HepG2 (cell line): ENCODE measurements at regions not wholly inside any gene's neighbourhood (a gene's known extent, or its start where the extent isn't known, plus 50 kb on each side); places are given as distances from the start of the nearest gene placed in this dataset.

Experiments
- ATAC-seq: fragments of 200-7000 bp; cut with Tn5 transposase; 3 replicates; pipeline ENCODE4 v1.9.1; 2020; ENCODE audit warnings: mild to moderate bottlenecking, moderate library complexity
- BruUV-seq: library from RNA; stranded (reverse); fragments of 400-500 nt; replicated peaks from 2 replicates; lab custom pipeline; 2021; lab: Mats Ljungman, UMichigan
- CTCF ChIA-PET: fragments of 300-600 bp; formaldehyde crosslinking; extraction: SDS; loops from one replicate; lab custom pipeline; 2021; ENCODE audit warnings: low total read pairs, inconsistent platforms, low intra/inter-chr PET ratio; lab: Yijun Ruan, JAX
- POLR2A ChIA-PET: fragments of 350-600 bp; sonication (Branson Sonifier 250); formaldehyde crosslinking; loops from one replicate; lab custom pipeline; 2020; ENCODE audit warnings: antibody characterized with exemption, inconsistent platforms; lab: Yijun Ruan, JAX
- DNase-seq: peaks from one replicate; pipeline ENCODE4 v3.0.0-alpha.2; 2015; ENCODE audit warnings: low spot score
- FAIRE-seq: peaks from 3 replicates; lab custom pipeline; 2011; peaks lifted over from hg19 to GRCh38; lab: Jason Lieb, UNC
- H2AFZ ChIP-seq: one replicate; pipeline ENCODE4 v1.6.1; 2011; ENCODE audit warnings: low read length, inconsistent platforms
- H3K27ac ChIP-seq: fragments of 300-600 bp; 3 replicates; pipeline ENCODE4 v1.8.0; 2011; ENCODE audit warnings: mixed run types, mild to moderate bottlenecking, mixed read lengths, low read length, inconsistent platforms; ENCODE audit not compliant: insufficient read depth; ENCODE audit errors: extremely low read length
- H3K27me3 ChIP-seq, 2 experiments: fragments of 200-600 bp in 1 of 2; 2 replicates in 1 of 2; 3 replicates in 1 of 2; pipeline versions ENCODE4 v1.6.0 to v1.8.0; 2011; ENCODE audit warnings: low read length in 2 of 2, mild to moderate bottlenecking in 2 of 2, moderate library complexity in 2 of 2, inconsistent platforms in 1 of 2; ENCODE audit not compliant: insufficient read depth in 2 of 2, control insufficient read depth in 1 of 2
- H3K36me3 ChIP-seq, 2 experiments: fragments of 200-600 bp in 1 of 2; replicated peaks in 1 of 2; 2 replicates in 1 of 2; 3 replicates in 1 of 2; pipeline versions ENCODE4 v1.5.1 to v1.8.0; 2011; ENCODE audit warnings: low read length in 2 of 2, inconsistent platforms in 1 of 2; ENCODE audit not compliant: insufficient read depth in 2 of 2, control insufficient read depth in 1 of 2
- H3K4me1 ChIP-seq: 2 replicates; pipeline ENCODE4 v1.5.1; 2012; ENCODE audit warnings: low read length, inconsistent platforms; ENCODE audit not compliant: insufficient read depth
- H3K4me2 ChIP-seq: 2 replicates; pipeline ENCODE4 v1.6.0; 2011; ENCODE audit warnings: low read depth, low read length, inconsistent platforms
- H3K4me3 ChIP-seq, 3 experiments: fragments of 200-600 bp in 1 of 3; sonication (generic), shearing (Covaris generic) in 1 of 3; replicated peaks in 1 of 3; 2 replicates each; pipeline ENCODE4 v1.5.1; 2011 to 2016; ENCODE audit warnings: low read length in 3 of 3, inconsistent platforms in 2 of 3, low read depth in 2 of 3, mild to moderate bottlenecking in 2 of 3, control low read depth in 1 of 3, mixed read lengths in 1 of 3; ENCODE audit not compliant: insufficient read depth in 1 of 3
- H3K79me2 ChIP-seq: one replicate; pipeline ENCODE4 v1.6.1; 2011; ENCODE audit warnings: low read length, inconsistent platforms; ENCODE audit not compliant: insufficient read depth
- H3K9ac ChIP-seq: 2 replicates; pipeline ENCODE4 v1.6.0; 2011; ENCODE audit warnings: mild to moderate bottlenecking, low read depth, low read length, inconsistent platforms; ENCODE audit not compliant: insufficient read depth
- H3K9me3 ChIP-seq: 2 replicates; pipeline ENCODE4 v1.5.1; 2012; ENCODE audit warnings: mild to moderate bottlenecking, low read length
- H4K20me1 ChIP-seq: 2 replicates; pipeline ENCODE4 v1.6.0; 2011; ENCODE audit warnings: inconsistent platforms, mild to moderate bottlenecking, low read length, moderate library complexity; ENCODE audit not compliant: insufficient read depth
- CAMTA2 ChIP-seq: sonication (generic); formaldehyde crosslinking; IDR thresholded peaks from 2 replicates; pipeline ENCODE4 v1.4.0; 2020; ENCODE audit warnings: mild to moderate bottlenecking, missing genetic modification reagents, borderline replicate concordance
- ETV5 ChIP-seq: IDR thresholded peaks from 2 replicates; pipeline ENCODE4 v1.6.1; 2018; ENCODE audit warnings: missing biosample characterization, missing genetic modification reagents, inconsistent platforms, borderline replicate concordance
- HHEX ChIP-seq: IDR thresholded peaks from 2 replicates; pipeline ENCODE4 v1.6.1; 2016; ENCODE audit warnings: control low read depth
- SNAI1 ChIP-seq: sonication (generic); formaldehyde crosslinking; IDR thresholded peaks from 2 replicates; pipeline ENCODE4 v1.5.0; 2020; ENCODE audit warnings: mild to moderate bottlenecking, missing genetic modification reagents, borderline replicate concordance
- ZKSCAN5 ChIP-seq: sonication (generic); formaldehyde crosslinking; IDR thresholded peaks from 2 replicates; pipeline ENCODE4 v1.5.1; 2020; ENCODE audit warnings: mild to moderate bottlenecking, missing genetic modification reagents
- ZNF652 ChIP-seq: IDR thresholded peaks from 2 replicates; pipeline ENCODE4 v1.6.1; 2016; ENCODE audit warnings: low read depth, borderline replicate concordance
- ZNF839 ChIP-seq: sonication (generic); formaldehyde crosslinking; IDR thresholded peaks from 2 replicates; pipeline ENCODE4 v1.4.0; 2020; ENCODE audit warnings: missing genetic modification reagents, mild to moderate bottlenecking, borderline replicate concordance
- WGBS: methylation state at CpG from one replicate; pipeline ENCODE4 v1.1.6; 2017; ENCODE audit warnings: low lambda C conversion rate; 5-methylcytosine and 5-hydroxymethylcytosine counted together
- in situ Hi-C: cut with HindIII; loops from 2 replicates; pipeline ENCODE4 v1.10.0; 2017; ENCODE audit warnings: low pct_unique_long_range_greater_than_20kb; ENCODE audit not compliant: extremely low pct_ligation_motif_present
- intact Hi-C: fragments of 100-400 bp; cut with micrococcal nuclease; formaldehyde crosslinking; loops from one replicate; pipeline ENCODE4 v1.10.0; 2022; ENCODE audit not compliant: unreplicated experiment
- TF ChIP-seq, protein P1 (sequence below): sonication (generic); formaldehyde crosslinking; IDR thresholded peaks from 2 replicates; pipeline ENCODE4 v1.4.0; 2020; ENCODE audit warnings: missing genetic modification reagents

DNA sequence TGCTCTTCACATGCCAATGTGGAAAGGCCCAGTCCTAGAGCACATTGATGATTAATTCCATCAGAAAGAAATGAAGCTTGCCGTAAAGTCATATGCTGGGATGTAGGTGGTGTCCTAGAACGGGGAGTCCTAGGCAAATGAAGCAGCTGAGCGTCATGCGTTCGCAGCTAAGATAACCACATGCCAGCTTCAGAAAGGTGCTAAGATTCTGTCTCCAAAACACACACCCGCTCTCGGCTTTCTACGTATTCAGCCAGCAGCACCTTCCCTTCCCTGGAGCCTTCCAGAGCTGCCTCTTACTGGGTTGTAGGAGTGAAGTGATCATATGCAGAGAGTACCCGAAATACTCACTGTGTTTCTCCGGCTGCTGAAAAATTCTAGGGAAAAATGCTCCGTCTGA lies 421.6 kb upstream of the ID2 start (continued):
- TF ChIP-seq ETV5 (CRISPR knock-in tag) (no peak), HHEX (no peak), ZKSCAN5 (no peak), CAMTA2 (CRISPR knock-in tag) (no peak)
- TF ChIP-seq, protein P1, sequence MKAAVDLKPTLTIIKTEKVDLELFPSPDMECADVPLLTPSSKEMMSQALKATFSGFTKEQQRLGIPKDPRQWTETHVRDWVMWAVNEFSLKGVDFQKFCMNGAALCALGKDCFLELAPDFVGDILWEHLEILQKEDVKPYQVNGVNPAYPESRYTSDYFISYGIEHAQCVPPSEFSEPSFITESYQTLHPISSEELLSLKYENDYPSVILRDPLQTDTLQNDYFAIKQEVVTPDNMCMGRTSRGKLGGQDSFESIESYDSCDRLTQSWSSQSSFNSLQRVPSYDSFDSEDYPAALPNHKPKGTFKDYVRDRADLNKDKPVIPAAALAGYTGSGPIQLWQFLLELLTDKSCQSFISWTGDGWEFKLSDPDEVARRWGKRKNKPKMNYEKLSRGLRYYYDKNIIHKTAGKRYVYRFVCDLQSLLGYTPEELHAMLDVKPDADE (CRISPR knock-in tag), result no peak

DNA sequence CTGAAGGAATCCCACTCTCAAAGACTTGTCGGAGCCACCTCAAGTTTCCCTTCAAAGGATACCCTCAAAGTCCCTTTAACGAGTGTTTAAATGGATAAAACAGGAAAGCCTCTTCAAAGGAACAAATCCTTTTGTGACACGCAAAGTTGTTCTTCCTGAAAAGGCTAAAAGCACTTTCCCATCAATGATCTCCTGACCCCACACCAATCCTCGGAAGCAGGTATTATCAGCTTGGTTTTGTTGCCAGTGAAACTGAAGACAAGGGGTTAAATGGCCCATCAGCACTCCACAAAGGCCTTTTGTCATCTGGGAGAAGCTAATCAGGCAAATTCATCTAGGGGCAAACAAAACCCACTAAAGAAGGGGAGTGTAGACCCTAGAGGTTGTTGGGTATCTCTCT lies 418.0 kb upstream of the ID2 start:
- in situ Hi-C loops (no loop called here), intact Hi-C loops (no loop called here)
- DNase-seq (no peak), FAIRE-seq (no peak), ATAC-seq (no peak)
- TF ChIP-seq ZNF652 (CRISPR knock-in tag), result peak; percentile 57
- no peak for TF ChIP-seq SNAI1
- no peaks in the 10 kb centered on the region for H3K36me3 ChIP-seq
- ChIA-PET CTCF (no interaction called here), POLR2A (no interaction called here)
- no peaks in the 10 kb centered on the region for H4K20me1 ChIP-seq
- H2AFZ ChIP-seq, result no peak overlapping the region
- H3K4me1 ChIP-seq, result no peaks in the 10 kb centered on the region; the same call in 1 of the 2 replicates
- no peak overlapping the region for H3K4me3 ChIP-seq
- 37% methylated on average over 4 of the region's 4 CpGs for WGBS
- BruUV-seq, result no TSS peak
- no peak overlapping the region for H3K27ac ChIP-seq
- H3K9ac ChIP-seq, result no peak overlapping the region
- H3K27me3 ChIP-seq, result peaks cover 0 to 11% of the 10 kb centered on the region in 2 experiments; a peak in 3 of 5 replicates
- H3K9me3 ChIP-seq, result no peaks in the 10 kb centered on the region
- no peak overlapping the region for H3K4me2 ChIP-seq
- H3K79me2 ChIP-seq, result no peaks in the 10 kb centered on the region

DNA sequence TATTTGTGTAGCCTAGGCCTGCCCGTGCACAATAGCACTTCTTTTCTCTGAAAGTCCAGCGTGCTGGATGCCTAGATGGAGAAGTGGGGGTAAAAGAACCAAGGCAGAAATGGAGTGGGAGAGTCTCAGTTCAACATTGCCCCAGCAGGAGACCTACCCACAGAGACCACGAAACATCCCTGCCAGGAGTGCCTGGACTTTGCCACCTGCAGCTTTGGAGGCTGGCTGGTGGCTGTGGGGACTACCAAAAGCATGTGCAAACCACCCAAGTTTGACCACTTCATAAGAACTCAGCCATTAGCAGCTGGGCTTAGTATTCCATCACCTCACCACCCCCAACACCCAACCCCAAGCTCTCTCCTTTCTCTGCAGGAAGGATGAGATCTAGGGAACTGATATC lies 416.9 kb upstream of the ID2 start:
- H4K20me1 ChIP-seq, result no peaks in the 10 kb centered on the region
- FAIRE-seq (no peak), ATAC-seq (peak; percentile 35), DNase-seq (no peak)
- H2AFZ ChIP-seq, result no peak overlapping the region
- no peaks in the 10 kb centered on the region for H3K36me3 ChIP-seq
- no peaks in the 10 kb centered on the region for H3K79me2 ChIP-seq
- no peak overlapping the region for H3K9ac ChIP-seq
- no peak overlapping the region for H3K4me3 ChIP-seq
- ChIA-PET POLR2A (no interaction called here), CTCF (no interaction called here)
- no TSS peak for BruUV-seq
- no peak overlapping the region for H3K27ac ChIP-seq
- H3K4me1 ChIP-seq, result no peaks in the 10 kb centered on the region; the same call in 1 of the 2 replicates
- 8% methylated on average over 3 of the region's 3 CpGs for WGBS
- intact Hi-C loops (no loop called here), in situ Hi-C loops (no loop called here)
- no peaks in the 10 kb centered on the region for H3K9me3 ChIP-seq
- no peak for TF ChIP-seq ZNF839 (CRISPR knock-in tag)
- H3K4me2 ChIP-seq, result no peak overlapping the region
- H3K27me3 ChIP-seq, result peaks cover 0 to 11% of the 10 kb centered on the region in 2 experiments; a peak in 3 of 5 replicates
